H7 (cell line): ENCODE measurements at regions not wholly inside any gene's neighbourhood (a gene's known extent, or its start where the extent isn't known, plus 50 kb on each side); places are given as distances from the start of the nearest gene placed in this dataset.

Source experiments
- DNase-seq: peaks from one replicate; pipeline ENCODE4 v3.0.0; 2012
- H3K27me3 ChIP-seq: 2 replicates; pipeline ENCODE4 v1.6.0; 2011; ENCODE audit warnings: mild to moderate bottlenecking, low read length; ENCODE audit not compliant: control insufficient read depth, insufficient read depth
- H3K36me3 ChIP-seq: replicated peaks from 2 replicates; pipeline ENCODE4 v1.5.1; 2011; ENCODE audit warnings: low read length; ENCODE audit not compliant: control insufficient read depth, insufficient read depth
- H3K4me3 ChIP-seq: 2 replicates; pipeline ENCODE4 v1.5.1; 2011; ENCODE audit warnings: low read depth, mild to moderate bottlenecking, control low read depth, low read length, moderate library complexity; ENCODE audit not compliant: insufficient read depth

DNA sequence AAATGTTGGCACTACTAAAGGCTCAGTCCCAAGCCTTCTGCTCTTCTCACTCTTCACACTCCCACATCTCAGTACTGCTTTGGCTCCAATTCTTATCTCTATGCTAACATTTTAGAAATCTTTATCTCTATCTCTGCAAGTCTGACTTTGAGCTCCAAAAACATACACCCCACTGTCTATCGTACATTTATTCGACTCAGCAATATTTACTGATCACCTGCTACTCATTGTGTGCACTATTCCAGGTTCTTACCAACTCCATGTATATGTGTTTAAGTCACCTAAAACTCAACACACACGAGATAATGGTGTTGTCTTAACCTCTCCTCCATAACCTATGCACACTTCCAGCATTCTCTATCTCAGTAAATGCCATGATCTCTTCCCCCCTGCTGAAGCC, 268.2 kb upstream of the CRIM1 start:
- no peaks in the 10 kb centered on the region for H3K36me3 ChIP-seq
- H3K27me3 ChIP-seq: no peaks in the 10 kb centered on the region
- no peak overlapping the region for H3K4me3 ChIP-seq
- no peak for DNase-seq

DNA sequence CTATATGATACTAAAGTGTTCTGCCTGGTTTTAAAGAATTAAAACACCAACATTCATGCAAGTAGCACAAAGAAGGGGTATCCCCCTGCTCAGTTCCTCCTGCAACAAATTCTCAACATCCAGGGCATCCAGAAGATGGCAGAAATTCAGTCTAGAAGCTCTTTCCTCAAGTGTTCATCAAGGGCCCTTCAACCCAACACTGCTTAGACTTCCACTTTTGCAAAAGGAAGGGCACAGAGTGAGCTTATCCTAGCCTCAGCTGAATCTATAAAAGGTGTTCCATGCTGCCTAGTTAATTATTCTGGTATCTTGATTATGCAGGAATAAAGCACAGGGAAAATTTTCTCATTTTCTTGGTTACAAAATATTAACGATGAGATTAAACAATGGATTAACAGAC, 275.8 kb upstream of the CRIM1 start:
- no peak for DNase-seq
- no peaks in the 10 kb centered on the region for H3K36me3 ChIP-seq
- no peak overlapping the region for H3K4me3 ChIP-seq
- H3K27me3 ChIP-seq: no peaks in the 10 kb centered on the region

DNA sequence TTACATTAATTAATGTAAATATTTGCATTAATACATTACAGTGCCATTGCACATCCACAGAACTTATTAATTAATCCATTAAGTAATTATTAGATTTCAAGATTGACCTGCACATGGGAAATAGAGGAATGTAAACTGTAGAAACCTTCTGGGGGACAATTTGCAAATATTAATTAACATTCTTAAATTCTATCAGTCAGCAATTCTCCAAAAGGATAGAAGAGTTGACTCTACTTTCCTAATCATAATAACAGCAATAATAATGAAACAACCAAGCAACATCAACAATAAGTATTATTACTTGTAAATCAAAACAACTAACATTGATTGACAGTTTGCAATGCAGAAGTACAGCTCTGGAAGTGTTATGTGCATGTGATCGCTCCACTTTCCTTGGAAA, 281.6 kb upstream of the CRIM1 start:
- no peaks in the 10 kb centered on the region for H3K27me3 ChIP-seq

DNA sequence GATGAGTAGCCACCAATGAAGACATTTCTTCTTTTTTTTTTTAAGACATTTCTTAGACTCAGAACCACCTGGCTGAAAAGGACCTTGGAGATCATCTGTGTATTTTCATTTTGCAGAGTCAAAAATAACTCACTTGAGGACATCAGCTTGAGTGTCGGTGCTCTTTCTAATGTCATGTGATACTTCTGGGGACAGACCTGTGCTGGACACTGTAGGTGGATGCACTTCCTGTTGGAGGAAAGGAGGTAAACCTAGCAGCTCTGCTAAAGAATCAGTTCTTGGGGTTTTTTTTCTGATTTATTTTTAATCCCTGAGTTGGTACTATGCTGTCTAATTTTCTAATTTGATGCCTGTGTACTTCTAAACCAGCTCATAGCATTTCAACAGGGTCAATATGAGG, 283.9 kb upstream of the CRIM1 start:
- Histone ChIP-seq H3K4me3 (no peak overlapping the region), H3K36me3 (no peaks in the 10 kb centered on the region), H3K27me3 (no peaks in the 10 kb centered on the region)
- DNase-seq: no peak

More for the DNA sequence above, 281.6 kb upstream of the CRIM1 start:
- Histone ChIP-seq H3K36me3 (no peaks in the 10 kb centered on the region), H3K4me3 (no peak overlapping the region)
- no peak for DNase-seq

DNA sequence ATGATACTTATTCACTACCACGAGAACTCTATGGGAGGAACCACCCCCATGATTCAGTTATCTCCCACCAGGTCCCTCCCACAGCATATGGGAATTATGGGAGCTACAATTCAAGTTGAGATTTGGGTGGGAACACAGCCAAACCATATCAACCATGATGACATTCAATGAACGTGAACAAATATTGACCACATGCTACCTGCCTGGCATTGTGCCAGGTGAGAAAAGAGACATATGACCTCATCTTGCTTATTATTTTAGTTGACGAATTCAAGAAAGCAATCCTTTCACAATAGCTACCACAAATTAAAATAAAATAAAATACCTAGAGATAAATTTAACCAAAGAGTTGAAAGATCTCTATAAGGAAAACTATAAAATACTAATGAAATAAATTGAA, 286.5 kb upstream of the CRIM1 start:
- no peaks in the 10 kb centered on the region for H3K27me3 ChIP-seq
- DNase-seq: no peak
- H3K36me3 ChIP-seq: no peaks in the 10 kb centered on the region
- H3K4me3 ChIP-seq: no peak overlapping the region

DNA sequence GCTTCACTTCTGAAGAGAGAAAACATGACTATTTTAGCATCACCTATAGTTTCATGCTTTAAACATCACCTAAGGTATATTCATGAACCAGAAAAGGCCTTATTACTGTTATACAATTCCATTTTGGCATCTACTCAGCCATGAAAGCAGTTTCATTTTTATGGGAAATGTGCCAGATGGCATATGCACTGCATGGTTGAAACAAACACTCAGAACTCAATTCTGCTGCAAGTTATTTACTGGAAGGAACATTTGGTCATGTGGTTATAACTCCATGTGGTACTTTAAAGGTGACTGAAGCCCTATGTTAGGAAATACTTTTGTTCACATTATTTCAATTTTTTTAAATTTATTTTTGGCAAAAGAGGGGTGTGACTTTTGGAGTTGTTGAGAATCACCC, 287.5 kb upstream of the CRIM1 start:
- Histone ChIP-seq H3K27me3 (no peaks in the 10 kb centered on the region), H3K36me3 (no peaks in the 10 kb centered on the region), H3K4me3 (no peak overlapping the region)
- DNase-seq: no peak

DNA sequence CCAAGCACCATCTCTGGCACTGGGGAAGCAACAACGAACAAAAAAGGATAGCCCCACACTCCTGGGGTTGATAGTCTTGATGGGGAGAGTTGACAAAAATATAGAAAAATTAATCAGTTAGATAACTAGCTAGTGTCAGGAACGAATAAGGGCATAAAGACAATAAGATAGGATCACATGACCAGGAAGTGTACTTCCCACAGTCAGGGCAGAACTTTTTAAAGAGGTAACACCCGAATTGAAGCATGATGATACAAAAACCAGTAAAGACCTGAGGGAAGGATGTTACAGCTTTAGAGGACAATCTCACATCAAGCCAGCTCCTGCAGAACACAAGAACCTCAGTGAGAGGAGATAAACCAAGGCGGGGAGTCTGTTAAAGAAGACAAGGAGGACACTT, 295.4 kb upstream of the CRIM1 start:
- Histone ChIP-seq H3K27me3 (no peaks in the 10 kb centered on the region), H3K36me3 (no peaks in the 10 kb centered on the region), H3K4me3 (no peak overlapping the region)
- DNase-seq: no peak

DNA sequence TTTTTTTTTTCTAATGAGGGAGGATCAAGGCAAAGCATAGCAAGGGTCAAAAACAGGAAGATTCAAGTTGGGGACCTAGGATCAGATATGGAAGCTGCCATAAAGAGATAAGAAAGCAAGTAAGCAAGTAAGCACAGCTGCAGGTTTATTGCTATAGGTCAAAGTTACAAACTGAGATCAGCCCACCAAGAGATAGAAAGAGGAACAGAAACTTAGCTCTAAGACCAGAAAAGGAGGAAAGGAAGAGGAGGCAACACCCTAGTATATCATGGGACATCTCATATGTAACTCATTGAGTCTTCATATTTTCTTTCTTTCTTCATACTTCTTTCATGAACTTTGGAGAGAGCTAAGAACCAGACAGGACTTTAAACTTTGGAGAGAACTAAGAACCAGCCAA, 295.9 kb upstream of the CRIM1 start:
- H3K36me3 ChIP-seq: no peaks in the 10 kb centered on the region
- H3K4me3 ChIP-seq: no peak overlapping the region
- H3K27me3 ChIP-seq: no peaks in the 10 kb centered on the region
- no peak for DNase-seq

DNA sequence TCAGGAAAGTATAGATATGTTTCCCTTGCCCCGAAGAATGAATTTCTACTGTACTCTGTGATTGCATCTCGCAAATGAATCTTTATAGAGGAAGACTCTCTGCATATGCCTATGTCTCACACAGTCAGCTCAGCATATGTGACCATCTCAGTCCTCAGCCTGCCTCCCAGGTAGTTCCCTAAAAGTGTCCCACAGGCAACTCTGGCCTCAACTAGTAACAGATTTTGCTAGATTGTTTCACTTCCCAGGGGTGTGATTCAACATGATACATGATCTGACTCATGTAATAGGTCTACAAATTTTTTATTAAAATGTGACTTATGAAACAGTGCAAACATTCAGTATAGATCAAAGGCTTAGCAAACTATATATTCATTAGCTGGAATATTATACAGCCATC, 296.6 kb upstream of the CRIM1 start:
- Histone ChIP-seq H3K27me3 (no peaks in the 10 kb centered on the region), H3K4me3 (no peak overlapping the region), H3K36me3 (no peaks in the 10 kb centered on the region)
- DNase-seq: no peak

DNA sequence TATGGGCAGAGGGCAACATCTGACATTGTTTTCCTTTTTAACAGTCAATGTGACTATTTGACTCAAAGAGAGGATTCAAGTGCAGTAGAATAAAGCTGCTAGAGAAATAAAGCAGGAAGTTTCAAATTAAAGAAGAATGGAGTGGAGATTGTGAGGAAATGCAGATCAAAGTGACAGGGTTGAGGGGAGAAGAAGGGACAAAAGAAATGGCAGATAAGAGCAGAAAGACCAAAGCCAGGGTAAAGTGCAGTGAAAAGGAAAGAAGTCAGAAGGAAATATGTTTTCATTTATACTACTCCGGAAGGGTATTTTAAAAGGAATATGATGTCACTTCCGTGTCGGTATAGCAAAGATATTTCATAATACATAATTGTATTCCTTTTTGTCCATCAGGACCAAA, 297.5 kb upstream of the CRIM1 start:
- Histone ChIP-seq H3K4me3 (no peak overlapping the region), H3K27me3 (no peaks in the 10 kb centered on the region), H3K36me3 (no peaks in the 10 kb centered on the region)
- DNase-seq: no peak

DNA sequence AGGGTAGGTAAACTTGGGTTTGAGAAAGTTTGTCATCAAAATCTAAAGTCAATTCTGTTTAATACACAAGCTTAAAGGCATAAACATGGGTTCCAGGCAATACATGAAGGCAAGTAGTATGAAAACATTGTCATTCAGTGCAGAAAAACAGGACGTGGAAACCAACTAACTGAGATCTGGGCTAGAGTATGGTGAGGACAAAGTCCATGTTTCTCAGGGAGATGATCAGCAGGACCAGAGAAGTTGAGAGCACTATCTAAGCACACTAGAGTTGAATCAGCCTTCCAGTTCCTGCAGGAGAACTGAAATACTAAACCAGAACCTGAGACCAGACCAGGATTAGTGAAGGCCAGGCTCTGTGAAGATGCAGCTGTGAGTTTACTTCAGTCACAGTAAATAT, 302.8 kb upstream of the CRIM1 start:
- Histone ChIP-seq H3K36me3 (no peaks in the 10 kb centered on the region), H3K4me3 (no peak overlapping the region), H3K27me3 (no peaks in the 10 kb centered on the region)
- DNase-seq: no peak

DNA sequence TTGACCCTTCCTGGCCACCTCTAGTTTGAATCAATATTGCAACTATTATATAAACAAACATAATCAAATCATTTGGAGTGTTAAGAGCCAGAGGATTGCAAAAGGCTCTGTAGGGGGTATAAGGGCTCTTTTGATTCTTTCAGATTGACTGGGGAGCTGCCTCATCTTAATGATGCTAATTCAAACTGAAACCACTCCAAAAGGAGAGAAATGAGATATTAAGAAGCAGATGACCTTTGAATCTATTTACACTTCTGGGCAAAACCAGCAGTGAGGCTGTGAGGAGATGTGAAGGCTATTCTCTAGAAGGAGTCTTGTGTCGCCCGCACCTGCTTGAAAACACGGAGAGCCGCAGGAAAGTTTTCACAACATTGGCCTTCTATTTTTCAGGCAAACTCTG, 311.2 kb upstream of the CRIM1 start:
- H3K36me3 ChIP-seq: no peaks in the 10 kb centered on the region
- H3K4me3 ChIP-seq: no peak overlapping the region
- no peak for DNase-seq
- no peaks in the 10 kb centered on the region for H3K27me3 ChIP-seq

DNA sequence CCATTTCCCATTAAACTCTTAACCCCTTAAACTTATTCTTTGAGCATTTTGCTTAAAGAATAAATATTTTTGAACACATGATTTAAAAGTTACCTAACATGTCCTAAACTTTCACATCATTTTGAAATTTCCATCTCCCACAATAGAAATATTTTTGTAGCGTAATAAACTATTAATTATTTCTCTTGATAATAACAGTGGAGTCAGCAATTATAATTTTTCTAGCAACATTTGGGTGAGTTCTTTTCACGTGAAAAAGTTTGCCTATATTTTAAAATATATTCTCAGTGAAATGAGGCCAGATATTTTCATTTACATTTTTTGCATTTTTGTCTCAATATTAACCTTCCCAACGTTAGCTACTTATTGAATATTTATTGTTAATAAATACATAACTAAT, 320.4 kb upstream of the CRIM1 start:
- Histone ChIP-seq H3K27me3 (no peaks in the 10 kb centered on the region), H3K36me3 (no peaks in the 10 kb centered on the region), H3K4me3 (no peak overlapping the region)
- DNase-seq: no peak

DNA sequence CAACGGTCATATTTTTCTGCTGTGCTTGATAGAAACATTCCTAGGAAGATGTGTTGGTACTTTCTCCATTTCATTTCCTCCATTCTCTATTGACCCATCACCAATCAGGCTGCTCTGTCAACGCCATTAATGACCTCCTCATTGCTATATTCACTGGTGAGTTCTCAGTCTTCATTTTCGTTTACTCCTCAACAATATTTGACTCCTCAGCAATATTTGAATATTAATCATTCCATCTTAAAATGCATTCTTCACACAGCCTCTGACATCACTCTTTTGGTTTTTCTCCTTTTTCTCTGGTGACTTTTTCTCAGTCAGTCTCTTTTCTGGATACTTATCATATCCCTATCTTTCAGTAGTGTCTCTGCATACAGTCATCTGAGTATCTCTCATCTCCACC, 323.5 kb upstream of the CRIM1 start:
- no peak for DNase-seq
- H3K4me3 ChIP-seq: no peak overlapping the region
- no peaks in the 10 kb centered on the region for H3K36me3 ChIP-seq
- H3K27me3 ChIP-seq: no peaks in the 10 kb centered on the region

DNA sequence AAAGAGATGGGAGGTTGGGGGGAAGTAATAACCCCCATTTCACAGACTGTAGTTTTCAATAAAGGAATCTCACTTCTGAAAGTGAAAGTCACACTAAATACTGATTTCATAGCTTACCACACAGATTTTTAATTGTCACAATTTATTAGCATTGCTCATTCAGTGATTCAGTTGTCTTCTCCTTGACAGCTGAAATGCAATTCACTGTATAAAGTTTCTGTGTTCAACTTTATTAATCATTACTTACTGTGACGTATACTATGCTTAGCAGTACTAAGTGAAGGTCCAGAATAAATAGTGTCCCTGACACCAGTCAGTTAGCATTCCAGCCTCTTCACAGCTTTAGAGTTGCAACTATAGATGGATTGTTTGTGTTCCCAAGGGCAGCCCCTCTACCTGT, 324.1 kb upstream of the CRIM1 start:
- Histone ChIP-seq H3K4me3 (no peak overlapping the region), H3K36me3 (no peaks in the 10 kb centered on the region), H3K27me3 (no peaks in the 10 kb centered on the region)
- DNase-seq: no peak

DNA sequence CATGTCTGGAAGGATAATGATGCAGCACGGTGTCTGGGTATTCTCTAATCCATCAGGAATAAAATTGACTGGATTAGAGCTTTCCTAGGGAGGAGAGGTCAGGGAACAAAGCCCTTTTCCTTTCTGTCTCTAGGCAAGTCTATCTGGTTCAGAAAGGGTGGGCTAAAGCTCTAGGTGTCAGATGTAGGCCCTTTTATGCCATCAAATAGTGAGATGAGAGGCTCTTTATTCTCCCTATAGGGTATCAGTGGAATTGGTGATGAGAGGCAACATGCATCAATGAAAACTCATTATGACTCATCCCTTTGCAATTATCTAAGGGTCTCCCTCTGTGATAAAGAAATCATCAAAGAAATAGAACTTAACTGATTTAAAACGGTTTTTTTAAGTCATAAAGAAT, 328.0 kb upstream of the CRIM1 start:
- Histone ChIP-seq H3K4me3 (no peak overlapping the region), H3K27me3 (no peaks in the 10 kb centered on the region), H3K36me3 (no peaks in the 10 kb centered on the region)
- DNase-seq: no peak
